GM04504 (cell line): ENCODE measurements at regions not wholly inside any gene's neighbourhood (a gene's known extent, or its start where the extent isn't known, plus 50 kb on each side); places are given as distances from the start of the nearest gene placed in this dataset.

Source experiments
- DNase-seq: peaks from one replicate; pipeline ENCODE4 v3.0.0-alpha.2; 2012; ENCODE audit warnings: low read depth

- no peak for DNase-seq
Measured at GRCh38 chr20:40958598-40958997, 70.0 kb upstream of the TOP1 start.

- DNase-seq = no peak
Measured at GRCh38 chr20:40959325-40960092, 69.1 kb upstream of the TOP1 start.

- no peak for DNase-seq
Measured at GRCh38 chr20:40960101-40960500, 68.5 kb upstream of the TOP1 start.

GRCh38 chr20:40960521-40960956, 68.1 kb upstream of the TOP1 start:
- DNase-seq = no peak

GRCh38 chr20:40961176-40961575, 67.4 kb upstream of the TOP1 start:
- no peak for DNase-seq

- DNase-seq = no peak
Measured at GRCh38 chr20:40961686-40962640, 66.7 kb upstream of the TOP1 start.

GRCh38 chr20:40962733-40963504, 65.7 kb upstream of the TOP1 start:
- no peak for DNase-seq

- no peak for DNase-seq
Measured at GRCh38 chr20:40963505-40963845, 65.1 kb upstream of the TOP1 start.

- DNase-seq = no peak
Measured at GRCh38 chr20:40965671-40966070, 63.0 kb upstream of the TOP1 start.

- DNase-seq = no peak
Measured at GRCh38 chr20:40966103-40966502, 62.5 kb upstream of the TOP1 start.

GRCh38 chr20:40966516-40967185, 62.0 kb upstream of the TOP1 start:
- no peak for DNase-seq

GRCh38 chr20:40967700-40968099, 60.9 kb upstream of the TOP1 start:
- DNase-seq = no peak

- peak; percentile 40 for DNase-seq
Measured at GRCh38 chr20:40968816-40969562, 59.6 kb upstream of the TOP1 start.

- no peak for DNase-seq
Measured at GRCh38 chr20:40970218-40970617, 58.4 kb upstream of the TOP1 start.

- DNase-seq = no peak
Measured at GRCh38 chr20:40977218-40977617, 51.4 kb upstream of the TOP1 start.

GRCh38 chr20:40978761-40979160, 49.9 kb upstream of the TOP1 start:
- DNase-seq = no peak
